ENCODE measurements at regions not wholly inside any gene's neighbourhood (a gene's known extent, or its start where the extent isn't known, plus 50 kb on each side); places are given as distances from the start of the nearest gene placed in this dataset.

DNA sequence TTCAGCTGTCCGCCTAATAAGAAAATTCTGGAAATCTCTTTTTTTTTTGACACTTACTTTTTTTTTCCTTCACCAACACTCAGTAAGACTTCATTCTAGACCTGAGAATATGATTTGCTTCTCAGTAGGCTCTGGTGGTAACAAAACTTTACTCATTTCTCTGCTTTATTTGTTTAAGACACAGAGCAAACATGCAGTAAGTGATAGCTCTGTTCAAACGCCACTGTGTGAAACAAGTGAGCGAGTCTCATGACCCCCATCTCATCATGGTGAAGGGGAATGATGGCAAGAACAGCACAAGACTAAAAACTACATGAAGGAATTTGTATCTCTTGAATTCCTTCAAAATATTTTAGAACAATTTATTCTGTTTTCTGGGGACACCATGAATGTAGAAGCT, 541.6 kb upstream of the POU3F2 start:
- TF ChIP-seq, protein P1, sequence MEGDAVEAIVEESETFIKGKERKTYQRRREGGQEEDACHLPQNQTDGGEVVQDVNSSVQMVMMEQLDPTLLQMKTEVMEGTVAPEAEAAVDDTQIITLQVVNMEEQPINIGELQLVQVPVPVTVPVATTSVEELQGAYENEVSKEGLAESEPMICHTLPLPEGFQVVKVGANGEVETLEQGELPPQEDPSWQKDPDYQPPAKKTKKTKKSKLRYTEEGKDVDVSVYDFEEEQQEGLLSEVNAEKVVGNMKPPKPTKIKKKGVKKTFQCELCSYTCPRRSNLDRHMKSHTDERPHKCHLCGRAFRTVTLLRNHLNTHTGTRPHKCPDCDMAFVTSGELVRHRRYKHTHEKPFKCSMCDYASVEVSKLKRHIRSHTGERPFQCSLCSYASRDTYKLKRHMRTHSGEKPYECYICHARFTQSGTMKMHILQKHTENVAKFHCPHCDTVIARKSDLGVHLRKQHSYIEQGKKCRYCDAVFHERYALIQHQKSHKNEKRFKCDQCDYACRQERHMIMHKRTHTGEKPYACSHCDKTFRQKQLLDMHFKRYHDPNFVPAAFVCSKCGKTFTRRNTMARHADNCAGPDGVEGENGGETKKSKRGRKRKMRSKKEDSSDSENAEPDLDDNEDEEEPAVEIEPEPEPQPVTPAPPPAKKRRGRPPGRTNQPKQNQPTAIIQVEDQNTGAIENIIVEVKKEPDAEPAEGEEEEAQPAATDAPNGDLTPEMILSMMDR (IDR thresholded peaks at IDR 0.05; ENCODE audit: insufficient read depth, low read length, poor library complexity, severe bottlenecking), result no peak
- no peak for TF ChIP-seq EZH2phosphoT487 (conservative IDR thresholded peaks at IDR 0.05; ENCODE audit: low read length)
